ENCODE measurements at regions not wholly inside any gene's neighbourhood (a gene's known extent, or its start where the extent isn't known, plus 50 kb on each side); places are given as distances from the start of the nearest gene placed in this dataset.

- H3K27ac ChIP-seq (ENCODE audit: low read length, poor library complexity, severe bottlenecking), result no peak overlapping the region
- no peaks in the 10 kb centered on the region for H3K4me1 ChIP-seq (ENCODE audit: control insufficient read depth, insufficient read depth, low read depth, low read length)
- H2BK120ac ChIP-seq (ENCODE audit: low read depth, low read length), result no peak overlapping the region
- no peak overlapping the region for H3K23ac ChIP-seq (ENCODE audit: low read length in 2 of 2)
- H2AFZ ChIP-seq (ENCODE audit: low read depth, low read length), result no peak overlapping the region
- no peak overlapping the region for H3K14ac ChIP-seq (ENCODE audit: low read length in 2 of 2)
- no peaks in the 10 kb centered on the region for H3K27me3 ChIP-seq (ENCODE audit: control insufficient read depth in 1 of 2, insufficient read depth in 1 of 2, low read length in 2 of 2)
- no peak overlapping the region for H2BK15ac ChIP-seq (ENCODE audit: low read depth, poor library complexity, severe bottlenecking)
- no peak overlapping the region for H3K4me3 ChIP-seq (ENCODE audit: insufficient read depth in 1 of 2, low read depth in 1 of 2, low read length in 2 of 2)
- H2AK5ac ChIP-seq (ENCODE audit: low read length, severe bottlenecking), result no peak overlapping the region
- no peaks in the 10 kb centered on the region for H3K36me3 ChIP-seq (ENCODE audit: control insufficient read depth in 1 of 2, insufficient read depth in 2 of 2, low read depth in 1 of 2, low read length in 2 of 2)
- DNase-seq, result no peak
- no peak overlapping the region for H3K4me2 ChIP-seq (ENCODE audit: low read length, poor library complexity, severe bottlenecking)
- no peak overlapping the region for H3K18ac ChIP-seq (ENCODE audit: low read depth in 1 of 2, low read length in 2 of 2)
- no peak overlapping the region for H2BK5ac ChIP-seq (ENCODE audit: low read depth, low read length, poor library complexity, severe bottlenecking)
- H4K91ac ChIP-seq (ENCODE audit: low read length), result no peak overlapping the region
- WGBS, result no CpG with 5 or more reads among the region's 3 CpGs
- H3K4ac ChIP-seq (ENCODE audit: low read depth in 1 of 2, low read length in 2 of 2), result no peak overlapping the region
- H3K9me3 ChIP-seq (ENCODE audit: control insufficient read depth, low read length), result peaks cover 12% of the 10 kb centered on the region
- H3K79me1 ChIP-seq (replicated peaks; ENCODE audit: low read length, poor library complexity, severe bottlenecking), result no peaks in the 10 kb centered on the region
- no peak overlapping the region for H4K8ac ChIP-seq (ENCODE audit: low read length)
- no peak overlapping the region for H2BK12ac ChIP-seq (ENCODE audit: low read length in 2 of 2)
- H3K9ac ChIP-seq (ENCODE audit: low read length), result no peak overlapping the region
These were observed 146.0 kb downstream of the SPANXN4 start for GRCh38 chrX:143171703-143172102.

GRCh38 chrX:143165778-143166177, 140.1 kb downstream of the SPANXN4 start:
- no peak overlapping the region for H3K4me2 ChIP-seq (ENCODE audit: low read length, poor library complexity, severe bottlenecking)
- no peaks in the 10 kb centered on the region for H3K36me3 ChIP-seq (ENCODE audit: control insufficient read depth in 1 of 2, insufficient read depth in 2 of 2, low read depth in 1 of 2, low read length in 2 of 2)
- no peak overlapping the region for H3K4me3 ChIP-seq (ENCODE audit: insufficient read depth in 1 of 2, low read depth in 1 of 2, low read length in 2 of 2)
- no peak overlapping the region for H2BK5ac ChIP-seq (ENCODE audit: low read depth, low read length, poor library complexity, severe bottlenecking)
- H3K4me1 ChIP-seq (ENCODE audit: control insufficient read depth, insufficient read depth, low read depth, low read length), result no peaks in the 10 kb centered on the region
- no peak overlapping the region for H2BK120ac ChIP-seq (ENCODE audit: low read depth, low read length)
- no peak overlapping the region for H3K27ac ChIP-seq (ENCODE audit: low read length, poor library complexity, severe bottlenecking)
- no peak for DNase-seq
- H3K27me3 ChIP-seq (ENCODE audit: control insufficient read depth in 1 of 2, insufficient read depth in 1 of 2, low read length in 2 of 2), result no peaks in the 10 kb centered on the region
- no peak overlapping the region for H2AK5ac ChIP-seq (ENCODE audit: low read length, severe bottlenecking)
- no peaks in the 10 kb centered on the region for H3K9me3 ChIP-seq (ENCODE audit: control insufficient read depth, low read length)
- H3K23ac ChIP-seq (ENCODE audit: low read length in 2 of 2), result no peak overlapping the region
- no peak overlapping the region for H2BK15ac ChIP-seq (ENCODE audit: low read depth, poor library complexity, severe bottlenecking)
- no peak overlapping the region for H2AFZ ChIP-seq (ENCODE audit: low read depth, low read length)
- H3K4ac ChIP-seq (ENCODE audit: low read depth in 1 of 2, low read length in 2 of 2), result no peak overlapping the region
- H4K8ac ChIP-seq (ENCODE audit: low read length), result no peak overlapping the region
- H3K79me1 ChIP-seq (replicated peaks; ENCODE audit: low read length, poor library complexity, severe bottlenecking), result no peaks in the 10 kb centered on the region
- H3K18ac ChIP-seq (ENCODE audit: low read depth in 1 of 2, low read length in 2 of 2), result no peak overlapping the region
- no peak overlapping the region for H4K91ac ChIP-seq (ENCODE audit: low read length)
- no peak overlapping the region for H3K14ac ChIP-seq (ENCODE audit: low read length in 2 of 2)
- no peak overlapping the region for H2BK12ac ChIP-seq (ENCODE audit: low read length in 2 of 2)
- WGBS, result no CpG with 5 or more reads among the region's 1 CpG
- H3K9ac ChIP-seq (ENCODE audit: low read length), result no peak overlapping the region

GRCh38 chrX:143139681-143140080, 114.0 kb downstream of the SPANXN4 start:
- H3K18ac ChIP-seq (ENCODE audit: low read depth in 1 of 2, low read length in 2 of 2), result no peak overlapping the region
- H2BK15ac ChIP-seq (ENCODE audit: low read depth, poor library complexity, severe bottlenecking), result no peak overlapping the region
- no peaks in the 10 kb centered on the region for H3K79me1 ChIP-seq (replicated peaks; ENCODE audit: low read length, poor library complexity, severe bottlenecking)

GRCh38 chrX:143121477-143121876, 95.7 kb downstream of the SPANXN4 start:
- Histone ChIP-seq H2AFZ (ENCODE audit: low read depth, low read length) (no peak overlapping the region), H2BK5ac (ENCODE audit: low read depth, low read length, poor library complexity, severe bottlenecking) (no peak overlapping the region), H3K4ac (ENCODE audit: low read depth in 1 of 2, low read length in 2 of 2) (no peak overlapping the region), H3K27me3 (ENCODE audit: control insufficient read depth in 1 of 2, insufficient read depth in 1 of 2, low read length in 2 of 2) (no peaks in the 10 kb centered on the region), H3K4me3 (ENCODE audit: insufficient read depth in 1 of 2, low read depth in 1 of 2, low read length in 2 of 2) (no peak overlapping the region), H2AK5ac (ENCODE audit: low read length, severe bottlenecking) (no peak overlapping the region), H3K27ac (ENCODE audit: low read length, poor library complexity, severe bottlenecking) (no peak overlapping the region), H3K23ac (ENCODE audit: low read length in 2 of 2) (no peak overlapping the region), H2BK12ac (ENCODE audit: low read length in 2 of 2) (no peak overlapping the region), H3K79me1 (replicated peaks; ENCODE audit: low read length, poor library complexity, severe bottlenecking) (no peaks in the 10 kb centered on the region), H3K4me2 (ENCODE audit: low read length, poor library complexity, severe bottlenecking) (no peak overlapping the region), H3K9me3 (ENCODE audit: control insufficient read depth, low read length) (peaks cover under 1% of the 10 kb centered on the region), H3K18ac (ENCODE audit: low read depth in 1 of 2, low read length in 2 of 2) (no peak overlapping the region), H3K4me1 (ENCODE audit: control insufficient read depth, insufficient read depth, low read depth, low read length) (no peaks in the 10 kb centered on the region), H3K14ac (ENCODE audit: low read length in 2 of 2) (no peak overlapping the region), H3K9ac (ENCODE audit: low read length) (no peak overlapping the region), H4K91ac (ENCODE audit: low read length) (no peak overlapping the region), H3K36me3 (ENCODE audit: control insufficient read depth in 1 of 2, insufficient read depth in 2 of 2, low read depth in 1 of 2, low read length in 2 of 2) (no peaks in the 10 kb centered on the region), H4K8ac (ENCODE audit: low read length) (no peak overlapping the region), H2BK120ac (ENCODE audit: low read depth, low read length) (no peak overlapping the region), H2BK15ac (ENCODE audit: low read depth, poor library complexity, severe bottlenecking) (no peak overlapping the region)
- 54% methylated on average over 4 of the region's 4 CpGs for WGBS
- no peak for DNase-seq

More at GRCh38 chrX:143139681-143140080, 114.0 kb downstream of the SPANXN4 start:
- Histone ChIP-seq H2AFZ (ENCODE audit: low read depth, low read length) (no peak overlapping the region), H3K9me3 (ENCODE audit: control insufficient read depth, low read length) (peaks cover 29% of the 10 kb centered on the region), H3K4ac (ENCODE audit: low read depth in 1 of 2, low read length in 2 of 2) (no peak overlapping the region), H3K36me3 (ENCODE audit: control insufficient read depth in 1 of 2, insufficient read depth in 2 of 2, low read depth in 1 of 2, low read length in 2 of 2) (no peaks in the 10 kb centered on the region), H2BK5ac (ENCODE audit: low read depth, low read length, poor library complexity, severe bottlenecking) (no peak overlapping the region), H3K4me2 (ENCODE audit: low read length, poor library complexity, severe bottlenecking) (no peak overlapping the region), H3K27me3 (ENCODE audit: control insufficient read depth in 1 of 2, insufficient read depth in 1 of 2, low read length in 2 of 2) (no peaks in the 10 kb centered on the region), H2AK5ac (ENCODE audit: low read length, severe bottlenecking) (no peak overlapping the region), H3K27ac (ENCODE audit: low read length, poor library complexity, severe bottlenecking) (no peak overlapping the region), H4K8ac (ENCODE audit: low read length) (no peak overlapping the region), H2BK12ac (ENCODE audit: low read length in 2 of 2) (no peak overlapping the region), H3K14ac (ENCODE audit: low read length in 2 of 2) (no peak overlapping the region), H2BK120ac (ENCODE audit: low read depth, low read length) (no peak overlapping the region), H3K23ac (ENCODE audit: low read length in 2 of 2) (no peak overlapping the region), H3K4me3 (ENCODE audit: insufficient read depth in 1 of 2, low read depth in 1 of 2, low read length in 2 of 2) (no peak overlapping the region), H3K4me1 (ENCODE audit: control insufficient read depth, insufficient read depth, low read depth, low read length) (no peaks in the 10 kb centered on the region), H3K9ac (ENCODE audit: low read length) (no peak overlapping the region), H4K91ac (ENCODE audit: low read length) (no peak overlapping the region)
- DNase-seq, result no peak
- 17% methylated on average over 1 of the region's 2 CpGs for WGBS
